SIG-M5 treated with dmso at 0.1 percent for 504 hours (cell line): ENCODE measurements at regions not wholly inside any gene's neighbourhood (a gene's known extent, or its start where the extent isn't known, plus 50 kb on each side); places are given as distances from the start of the nearest gene placed in this dataset.

ENCODE experiments used
- DNase-seq: peaks from one replicate; lab custom pipeline; 2025; ENCODE audit not compliant: unreplicated experiment; lab: John Stamatoyannopoulos, UW

DNA sequence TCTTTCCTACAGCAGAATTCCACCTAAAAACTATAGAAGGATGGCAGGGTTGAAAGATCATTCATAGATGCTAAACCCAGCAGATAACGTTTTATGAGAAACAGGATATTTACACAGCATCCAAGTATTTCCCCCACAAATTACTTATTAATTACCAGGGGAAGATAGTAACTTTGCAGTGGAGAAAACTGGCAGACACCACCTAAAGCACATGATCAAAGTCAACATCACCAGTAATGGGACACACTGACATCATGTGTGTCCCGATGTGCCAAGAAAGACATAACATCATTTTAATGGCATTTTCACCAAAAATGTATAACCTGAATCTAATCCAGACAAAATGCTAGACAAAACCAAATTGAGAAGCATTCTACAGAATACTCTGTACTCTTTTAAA lies 220.4 kb upstream of the THBS1 start:
- no peak for DNase-seq

DNA sequence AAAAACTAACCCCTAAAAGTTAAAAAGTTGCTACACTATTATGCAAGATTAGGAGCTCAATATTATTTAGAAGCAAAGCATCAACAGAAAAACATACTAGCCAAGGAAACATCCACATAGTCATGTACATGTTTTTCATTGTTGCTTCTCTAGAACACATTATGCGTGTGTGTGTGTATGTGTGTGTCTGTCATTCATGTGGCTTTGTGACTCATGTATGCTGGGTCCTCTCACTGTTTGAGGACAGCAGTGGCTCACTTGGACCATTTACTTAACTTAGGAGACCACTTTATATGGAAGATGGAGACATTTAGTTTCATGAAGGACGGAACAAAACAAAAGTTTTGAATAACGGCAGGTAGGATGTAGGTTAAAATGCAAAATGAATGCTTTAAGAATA lies 219.4 kb upstream of the THBS1 start:
- DNase-seq, result no peak

DNA sequence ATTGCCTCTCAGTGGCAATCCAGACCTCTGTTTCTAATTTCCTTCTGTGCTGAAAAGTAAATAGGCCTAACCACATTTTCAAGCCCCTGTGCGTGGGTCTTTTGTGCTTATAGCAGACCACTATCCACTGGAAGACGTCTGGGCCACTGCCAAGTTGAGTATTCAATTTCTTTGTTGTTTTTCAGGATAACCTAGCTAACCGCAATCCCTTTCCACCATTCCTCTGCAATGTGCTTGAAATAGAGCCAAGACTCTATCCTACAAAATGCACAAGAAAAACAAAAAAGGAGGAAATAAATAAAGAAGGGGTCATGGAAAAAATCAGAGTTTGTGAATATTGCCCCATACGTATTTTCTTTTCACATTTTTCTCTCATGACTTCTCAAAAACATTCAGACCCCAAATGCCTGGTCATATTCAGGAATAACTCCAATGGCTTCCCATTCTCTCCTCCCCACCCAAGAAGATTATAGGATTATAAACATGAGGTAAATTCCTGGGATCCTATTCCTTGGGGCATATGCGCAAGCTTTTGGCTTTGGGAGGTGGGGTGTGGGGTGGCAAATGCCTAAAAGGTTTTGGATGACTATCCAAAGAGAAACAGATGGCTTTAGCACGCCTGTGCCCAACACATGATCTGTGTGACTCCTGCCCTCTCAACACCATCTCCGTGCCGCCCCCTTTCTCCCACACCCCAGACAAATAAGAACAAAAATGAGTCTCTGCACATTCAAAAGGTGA lies 217.9 kb upstream of the THBS1 start:
- no peak for DNase-seq

DNA sequence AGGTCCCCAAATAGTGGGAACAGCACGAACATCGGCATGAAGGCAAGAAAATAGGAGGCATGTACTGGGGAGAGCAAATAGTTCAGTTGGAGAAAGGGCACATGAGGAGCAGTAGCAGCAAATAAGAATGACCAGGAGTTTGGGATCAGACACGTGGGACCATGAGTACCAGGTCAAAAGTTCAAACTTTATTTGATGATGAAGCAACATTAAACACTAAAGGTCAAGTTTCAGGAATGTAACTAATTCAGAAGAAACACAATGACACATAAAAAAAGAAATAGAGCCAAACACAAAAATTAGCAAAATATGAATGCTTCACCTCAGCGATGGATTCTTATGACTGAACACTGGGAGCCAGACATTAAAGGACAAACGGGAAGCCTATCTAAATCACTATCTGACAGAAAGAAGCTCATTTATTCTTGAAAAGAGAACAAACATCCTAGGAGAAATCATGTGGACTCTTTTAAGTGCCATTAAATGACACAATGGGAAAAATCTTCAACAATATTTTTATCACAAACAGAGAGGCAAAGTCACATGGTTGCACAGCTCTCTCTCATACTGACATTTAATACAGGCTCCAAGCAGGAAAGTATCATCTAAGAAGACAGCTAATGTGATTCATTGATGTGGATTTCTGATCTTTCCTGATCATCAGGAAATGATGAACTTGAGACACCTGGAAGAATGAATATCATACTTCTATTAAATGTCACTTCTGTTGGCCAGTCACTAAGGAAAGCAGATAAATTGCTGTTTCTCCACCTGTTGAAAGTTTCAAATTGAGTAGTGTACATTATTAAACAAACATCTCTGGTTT lies 216.9 kb upstream of the THBS1 start:
- DNase-seq, result no peak

DNA sequence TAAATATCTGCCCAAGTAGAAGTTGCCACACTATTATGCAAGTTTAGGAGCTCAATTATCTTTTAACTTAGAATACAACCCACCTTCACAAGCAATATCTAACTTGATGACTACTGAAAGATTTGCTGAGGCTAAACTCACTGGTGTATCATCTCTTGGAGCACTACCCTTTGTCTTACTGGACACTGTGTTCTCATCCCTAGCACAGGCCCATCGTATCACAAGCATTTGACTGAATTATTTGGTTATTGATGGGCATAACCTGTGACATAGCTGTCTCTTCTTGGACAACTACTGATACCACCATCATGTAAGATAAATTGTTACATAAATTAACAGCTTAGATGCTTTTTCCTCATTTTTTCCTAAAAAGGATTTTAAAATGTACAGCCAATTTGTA lies 216.2 kb upstream of the THBS1 start:
- no peak for DNase-seq

DNA sequence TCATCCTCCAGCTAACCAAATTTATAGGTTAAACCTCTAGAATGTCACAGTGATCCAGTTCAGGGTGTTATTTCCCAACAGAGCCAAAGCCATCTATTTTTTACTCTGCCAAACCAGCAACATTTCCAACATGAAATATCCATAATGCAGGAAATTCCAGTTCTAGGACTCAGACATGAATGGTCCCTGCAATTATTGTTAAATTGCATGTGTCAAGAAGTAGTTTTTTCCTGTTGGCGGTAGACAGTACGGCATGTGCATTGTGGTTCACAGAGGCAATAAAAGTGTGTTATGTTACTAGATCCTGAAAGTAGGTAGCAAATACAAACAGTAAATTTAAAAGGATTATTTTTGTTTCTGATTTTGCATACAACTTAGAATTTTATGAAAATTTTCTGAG lies 215.7 kb upstream of the THBS1 start:
- DNase-seq, result no peak

DNA sequence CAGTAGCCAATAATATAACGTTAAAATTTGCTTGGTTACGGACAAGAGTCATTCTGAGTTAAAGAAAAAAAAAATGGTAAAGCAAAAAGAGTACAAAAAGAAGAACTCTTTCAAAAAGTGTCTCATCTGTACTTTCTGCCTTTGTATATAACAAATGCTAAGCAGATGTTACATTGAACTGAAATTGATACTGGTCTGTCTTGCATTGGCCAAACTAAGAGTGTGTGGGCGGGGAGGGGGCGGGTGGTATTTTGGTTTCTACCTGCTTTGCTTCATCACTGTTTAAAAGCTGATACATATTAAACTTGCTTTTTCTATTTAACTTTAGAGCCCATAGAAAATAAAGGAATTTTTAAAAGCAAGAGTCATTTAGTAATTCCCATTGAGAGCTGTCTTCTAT lies 215.0 kb upstream of the THBS1 start:
- no peak for DNase-seq

DNA sequence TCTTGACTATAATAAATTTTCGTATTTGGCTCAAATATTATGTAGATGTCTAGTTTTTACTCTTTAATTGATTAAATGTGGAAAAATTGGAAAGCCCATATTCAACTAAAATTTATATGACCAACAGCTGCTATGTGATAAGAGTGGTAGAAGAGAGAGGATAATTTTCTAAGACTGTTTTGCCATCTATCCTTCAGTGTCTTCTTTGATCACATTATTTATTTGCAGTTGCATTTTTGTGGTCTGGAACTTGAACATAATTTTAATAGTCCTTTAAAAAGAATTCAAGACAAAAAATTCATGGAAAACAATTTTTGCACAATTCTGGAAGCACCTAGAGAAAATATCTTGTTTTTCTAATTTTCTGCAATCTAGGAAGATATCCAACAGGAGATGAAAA lies 213.3 kb upstream of the THBS1 start:
- DNase-seq, result no peak

DNA sequence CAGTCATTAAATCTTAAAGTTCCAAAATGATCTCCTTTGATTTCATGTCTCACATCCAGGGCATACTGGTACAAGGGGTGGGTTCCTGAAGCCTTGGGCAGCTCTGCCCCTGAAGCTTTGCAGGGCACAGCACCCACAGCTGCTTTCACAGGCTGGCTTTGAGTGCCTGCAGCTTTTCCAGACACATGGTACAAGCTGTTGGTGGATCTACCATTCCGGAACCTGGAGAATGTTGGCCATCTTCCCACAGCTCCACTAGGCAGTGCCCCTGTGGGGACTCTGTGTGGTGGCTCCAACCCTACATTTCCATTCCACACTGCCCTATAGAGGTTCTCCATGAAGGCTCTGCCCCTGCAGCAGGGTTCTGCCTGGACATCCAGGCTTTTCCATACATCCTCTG lies 211.1 kb upstream of the THBS1 start:
- no peak for DNase-seq

DNA sequence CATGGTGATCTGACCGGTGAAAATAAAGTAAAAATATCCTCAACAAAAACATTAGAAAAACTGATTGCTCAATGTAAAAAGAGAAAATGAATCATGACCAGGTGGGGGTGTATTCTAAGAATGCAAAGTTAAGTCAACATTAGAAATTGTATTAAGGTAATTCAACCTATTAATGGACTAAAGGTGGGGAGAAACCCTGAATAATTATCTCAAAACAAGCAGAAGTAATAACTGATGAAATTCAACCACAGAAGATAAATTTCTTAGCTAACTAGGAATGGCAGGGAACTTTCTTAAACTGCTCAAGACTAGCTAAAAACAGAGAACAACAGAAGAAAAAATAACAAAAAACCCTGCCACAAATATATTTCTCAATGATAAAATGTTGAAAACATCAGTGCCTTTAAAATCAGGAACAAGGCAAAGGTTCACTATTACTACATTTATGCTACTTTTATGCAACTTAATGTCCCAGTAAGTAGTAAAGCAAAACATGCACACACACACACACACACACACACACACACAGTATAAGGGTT lies 204.4 kb upstream of the THBS1 start:
- peak; percentile 90 for DNase-seq

DNA sequence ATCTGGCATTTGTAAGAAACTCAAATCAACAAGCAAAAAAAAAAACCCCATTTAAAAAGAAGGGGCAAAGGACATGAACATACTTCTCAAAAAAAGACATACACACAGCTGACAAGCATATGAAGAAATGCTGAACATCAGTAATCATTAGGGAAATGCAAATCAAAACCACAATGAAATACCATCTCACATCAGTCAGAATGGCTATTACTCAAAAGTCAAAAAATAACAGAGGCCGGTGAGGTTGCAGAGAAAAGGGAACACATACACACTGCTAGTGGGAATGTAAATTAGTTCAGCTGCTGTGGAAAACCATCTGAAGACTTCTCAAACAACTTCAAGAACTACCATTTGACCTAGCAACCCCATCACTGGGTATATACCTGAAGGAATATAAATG lies 199.4 kb upstream of the THBS1 start:
- no peak for DNase-seq

DNA sequence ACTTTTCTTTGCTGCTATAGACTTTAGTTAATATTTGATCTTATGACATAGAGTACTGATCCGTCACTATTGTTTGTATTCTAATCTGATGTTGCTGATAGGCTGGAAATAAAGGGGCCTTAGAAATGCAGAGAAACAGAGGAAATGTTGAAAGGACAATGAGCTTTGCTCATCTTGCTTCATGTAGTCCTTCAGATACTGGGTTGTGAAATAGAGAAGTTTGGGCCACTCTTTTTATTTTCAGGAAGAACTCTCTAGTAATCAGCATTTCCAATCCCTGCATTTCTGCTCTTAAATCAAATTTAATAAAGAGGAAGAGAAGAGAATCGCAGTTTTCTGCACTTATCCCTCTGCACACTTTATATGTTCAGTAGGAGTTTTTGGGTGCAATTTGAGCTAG lies 192.8 kb upstream of the THBS1 start:
- peak; percentile 74 for DNase-seq

DNA sequence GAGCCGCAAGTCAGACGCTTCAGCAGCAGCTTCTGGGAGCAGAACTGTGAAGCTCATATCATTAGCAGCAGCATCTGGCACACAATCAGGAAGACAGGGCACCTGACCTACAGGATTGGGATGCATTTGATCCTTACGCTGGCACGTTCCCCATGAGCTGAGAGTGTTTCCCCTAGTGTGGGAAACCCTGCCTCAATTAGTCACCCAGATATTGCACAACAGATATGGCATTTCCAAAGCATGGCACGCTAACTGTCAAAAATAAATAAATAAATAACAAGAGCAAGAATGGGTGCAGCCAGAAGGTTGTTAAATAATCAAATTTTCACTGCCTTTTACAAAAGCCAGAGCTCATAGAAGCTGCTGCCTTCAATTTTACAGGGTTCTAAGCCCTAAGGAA lies 189.6 kb upstream of the THBS1 start:
- DNase-seq, result peak; percentile 39

DNA sequence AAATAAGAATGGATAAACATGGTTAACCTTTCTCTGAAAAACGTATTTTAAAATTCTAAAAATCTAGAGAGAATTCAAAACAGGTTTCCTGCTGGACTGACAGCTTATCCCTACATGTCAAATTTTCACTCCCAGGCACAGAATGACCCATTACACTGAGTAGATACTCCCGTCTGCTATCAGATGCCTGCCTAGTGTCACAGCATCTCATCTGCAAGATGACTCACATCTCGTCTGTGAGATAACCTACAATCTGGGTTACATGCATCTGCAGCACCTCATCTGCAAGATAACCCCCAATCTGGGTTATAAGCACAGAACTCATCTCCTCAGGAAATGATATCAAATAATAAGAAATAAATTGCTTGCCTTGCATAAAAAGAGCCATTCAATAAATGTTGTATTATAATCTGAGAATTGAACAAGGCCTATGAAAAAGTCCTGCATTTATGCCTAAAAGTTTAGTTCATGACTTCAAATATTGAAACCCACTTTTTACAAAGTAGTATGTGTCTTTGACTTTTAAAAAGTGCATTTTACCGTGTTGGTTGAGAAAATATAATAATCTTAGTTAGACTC lies 188.3 kb upstream of the THBS1 start:
- DNase-seq, result no peak

DNA sequence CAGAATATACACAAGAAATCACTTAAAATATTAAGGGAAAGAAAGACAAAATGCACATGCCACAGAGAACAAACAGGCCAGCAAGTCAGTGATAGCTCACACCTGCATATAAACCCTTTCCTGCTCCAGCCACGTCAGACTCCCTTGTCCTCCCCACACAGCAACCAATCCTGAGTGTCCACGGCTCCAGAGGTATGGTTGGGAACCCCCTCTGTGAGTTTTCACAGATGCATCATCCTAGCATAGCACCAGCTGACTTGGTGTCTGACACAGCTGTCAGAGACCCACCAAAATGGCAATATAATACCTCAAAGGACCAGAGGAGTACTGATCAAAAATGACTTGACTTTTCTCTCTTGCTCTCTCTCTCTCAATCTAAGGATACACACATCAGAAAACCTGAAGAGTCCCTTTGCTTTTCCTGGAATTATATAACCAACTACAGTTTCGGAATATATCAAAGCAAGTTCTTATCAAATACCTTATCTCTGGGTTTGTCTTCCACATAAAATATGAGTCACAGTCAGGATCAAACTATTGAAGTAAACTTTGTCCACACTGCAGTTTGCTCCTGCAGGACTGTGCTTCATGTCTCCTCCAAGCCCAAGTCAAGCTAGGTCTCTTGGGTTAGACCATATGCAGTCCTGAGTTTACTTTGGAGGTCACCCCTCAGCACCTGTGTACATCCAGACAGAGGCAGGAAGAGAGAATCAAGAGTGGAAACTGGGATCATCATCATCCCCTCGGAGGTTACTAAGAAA lies 187.1 kb upstream of the THBS1 start:
- no peak for DNase-seq

DNA sequence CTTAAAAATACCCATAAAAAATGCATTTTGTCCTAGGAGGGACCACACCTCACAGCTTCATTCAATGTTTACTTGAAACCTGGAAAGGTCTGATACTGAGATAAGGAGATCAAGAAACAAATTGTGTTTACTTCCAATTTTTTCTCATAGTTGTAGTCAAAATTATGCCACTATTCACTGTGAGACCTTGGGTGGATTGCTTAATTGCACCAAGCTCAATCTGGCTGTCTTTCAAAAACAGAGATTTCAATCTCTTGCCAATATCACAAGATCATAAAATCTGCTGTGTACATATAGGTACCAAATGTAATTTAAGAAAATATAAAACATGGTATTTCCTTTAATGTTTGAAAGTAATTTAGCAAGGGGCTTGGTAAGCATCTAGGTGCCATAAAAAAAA lies 186.4 kb upstream of the THBS1 start:
- no peak for DNase-seq

DNA sequence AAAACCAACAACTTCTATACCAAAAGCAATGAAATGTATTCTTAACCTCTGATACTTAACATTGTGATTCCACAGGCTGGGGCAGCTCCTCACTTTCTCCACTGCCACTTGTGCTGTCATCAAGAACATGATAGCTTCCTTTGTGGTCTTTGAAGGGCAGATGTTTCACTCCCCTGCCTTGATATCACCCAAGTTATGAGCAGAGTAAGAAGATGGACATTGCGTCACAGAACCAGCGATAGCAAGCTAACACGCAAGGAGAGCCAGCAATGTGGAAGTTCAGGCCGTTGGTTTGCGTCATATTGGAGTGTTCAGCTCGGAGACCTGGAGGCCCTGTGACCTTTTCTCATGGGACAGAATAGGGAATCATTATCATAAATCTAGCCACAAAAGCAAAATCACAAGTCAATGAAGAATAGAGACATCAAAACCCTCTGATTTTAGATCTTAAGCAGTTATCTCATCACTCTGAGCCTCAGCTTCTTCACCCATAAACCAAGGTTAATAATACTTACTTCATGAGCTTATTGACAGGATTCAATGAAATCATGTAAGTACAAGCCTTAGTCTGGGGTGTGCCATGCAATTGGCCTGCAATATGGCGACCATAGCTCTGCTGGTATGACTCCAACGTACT lies 183.8 kb upstream of the THBS1 start:
- peak; percentile 76 for DNase-seq

DNA sequence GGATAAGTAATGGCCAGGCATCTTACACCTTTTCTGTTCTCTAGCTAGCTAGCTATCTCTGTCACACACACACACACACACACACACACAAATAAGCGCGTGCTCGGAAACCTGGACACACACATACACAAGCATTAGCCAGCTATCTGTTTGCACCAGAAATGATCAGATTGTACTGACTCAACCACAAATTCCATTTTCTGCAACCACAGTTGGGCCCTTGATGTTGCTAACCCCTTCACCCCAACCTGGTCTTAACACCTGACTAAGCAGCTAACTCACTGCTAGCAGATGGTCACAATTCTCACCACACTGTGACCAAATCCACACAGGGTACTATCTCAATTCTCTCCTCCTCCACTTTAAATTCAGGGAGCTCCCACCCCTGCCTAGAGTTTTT lies 183.0 kb upstream of the THBS1 start:
- DNase-seq, result no peak

DNA sequence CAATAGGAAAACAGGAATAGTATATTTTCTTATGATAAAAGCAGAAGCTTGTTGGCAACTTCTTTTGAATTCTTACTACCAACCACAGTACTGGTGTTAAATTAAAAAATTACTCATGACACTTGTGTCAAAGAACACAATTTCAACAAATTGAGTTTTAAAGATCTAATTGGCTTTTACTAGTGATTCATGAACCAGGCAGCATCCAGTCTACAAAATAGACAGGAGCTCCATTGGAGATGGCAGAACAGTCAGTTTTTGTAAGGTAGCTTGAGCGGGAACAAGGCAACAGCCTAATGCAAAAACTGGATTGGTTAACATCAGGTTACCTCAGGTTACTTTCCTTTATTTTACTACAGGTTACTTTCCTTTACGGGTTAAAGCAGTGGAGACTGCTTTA lies 181.3 kb upstream of the THBS1 start:
- no peak for DNase-seq

DNA sequence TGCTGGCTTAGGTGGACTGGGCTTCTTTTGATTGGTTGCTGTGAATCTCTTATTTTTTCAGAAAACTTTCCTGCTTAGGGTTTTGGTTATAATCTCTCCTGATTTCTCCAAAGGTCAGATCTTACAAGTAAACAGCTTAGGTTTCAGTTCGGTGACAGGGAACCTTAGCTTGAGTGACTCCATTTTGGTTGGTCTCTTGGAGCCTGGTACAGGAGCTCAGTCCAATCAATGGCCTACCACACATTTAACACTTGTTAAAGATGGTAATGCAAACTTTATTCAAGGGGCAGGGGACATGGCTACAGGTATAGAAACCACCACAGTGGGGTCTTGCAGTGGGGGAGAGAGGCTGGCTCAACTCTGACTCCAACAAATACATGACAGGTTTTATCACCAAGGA lies 180.9 kb upstream of the THBS1 start:
- no peak for DNase-seq
